CD14-positive monocyte (primary cell): ENCODE measurements at regions not wholly inside any gene's neighbourhood (a gene's known extent, or its start where the extent isn't known, plus 50 kb on each side); places are given as distances from the start of the nearest gene placed in this dataset.

Source experiments
- DNase-seq, 3 donors: peaks; one replicate each; pipeline ENCODE4 v3.0.0-alpha.2; 2011 to 2022
- H2AFZ ChIP-seq: 2 replicates; pipeline ENCODE4 v1.6.0; 2012; ENCODE audit warnings: mild to moderate bottlenecking, low read depth, low read length, inconsistent platforms; ENCODE audit not compliant: insufficient read depth, poor library complexity, severe bottlenecking
- H3K27ac ChIP-seq, 2 donors: 1 replicate in 1 of 2; 2 replicates in 1 of 2; pipeline ENCODE4 v1.5.1; 2012 to 2013; ENCODE audit warnings: low read length in 2 of 2, control low read depth in 1 of 2, inconsistent platforms in 1 of 2, low read depth in 1 of 2, mild to moderate bottlenecking in 1 of 2
- H3K27me3 ChIP-seq, 2 donors: one replicate each; pipeline versions ENCODE4 v1.6.0 to v1.6.1; 2011 to 2013; ENCODE audit warnings: low read length in 2 of 2; ENCODE audit not compliant: control insufficient read depth in 2 of 2, insufficient read depth in 2 of 2
- H3K36me3 ChIP-seq, 2 donors: replicated peaks in 1 of 2; 1 replicate in 1 of 2; 2 replicates in 1 of 2; pipeline versions ENCODE4 v1.5.1 to v1.6.1; 2012 to 2013; ENCODE audit warnings: low read length in 2 of 2, control low read depth in 1 of 2, inconsistent platforms in 1 of 2, mild to moderate bottlenecking in 1 of 2; ENCODE audit not compliant: insufficient read depth in 2 of 2, control insufficient read depth in 1 of 2
- H3K4me1 ChIP-seq, 2 donors: 1 replicate in 1 of 2; 2 replicates in 1 of 2; pipeline versions ENCODE4 v1.5.1 to v1.6.1; 2012 to 2013; ENCODE audit warnings: low read length in 2 of 2, control low read depth in 1 of 2, inconsistent platforms in 1 of 2, mild to moderate bottlenecking in 1 of 2, moderate library complexity in 1 of 2; ENCODE audit not compliant: insufficient read depth in 2 of 2, control insufficient read depth in 1 of 2
- H3K4me2 ChIP-seq: replicated peaks from 2 replicates; pipeline ENCODE3; 2012; ENCODE audit warnings: low read length, moderate library complexity, mild to moderate bottlenecking; ENCODE audit not compliant: poor library complexity, severe bottlenecking; ENCODE audit errors: extremely low read depth
- H3K4me3 ChIP-seq, 3 experiments: fragments of 200-600 bp in 1 of 3; sonication (generic) in 1 of 3; replicated peaks in 1 of 3; 1 replicate in 2 of 3; 2 replicates in 1 of 3; pipeline ENCODE4 v1.5.1; 2011 to 2013; ENCODE audit warnings: low read length in 3 of 3, mild to moderate bottlenecking in 3 of 3, control low read depth in 2 of 3, low read depth in 2 of 3, inconsistent platforms in 1 of 3, moderate library complexity in 1 of 3
- H3K79me2 ChIP-seq: 2 replicates; pipeline ENCODE4 v1.6.0; 2012; ENCODE audit warnings: mild to moderate bottlenecking, control low read depth, inconsistent platforms, low read length, moderate library complexity; ENCODE audit not compliant: insufficient read depth
- H3K9ac ChIP-seq: 2 replicates; pipeline ENCODE4 v1.6.0; 2017; ENCODE audit warnings: low read length, mild to moderate bottlenecking; ENCODE audit not compliant: insufficient read depth, poor library complexity, severe bottlenecking
- H3K9me3 ChIP-seq, 2 donors: replicated peaks in 1 of 2; 1 replicate in 1 of 2; 2 replicates in 1 of 2; pipeline versions ENCODE4 v1.5.1 to v1.6.1; 2012 to 2013; ENCODE audit warnings: low read length in 2 of 2, control low read depth in 1 of 2; ENCODE audit not compliant: control insufficient read depth in 1 of 2, insufficient read depth in 1 of 2
- H4K20me1 ChIP-seq: 2 replicates; pipeline ENCODE4 v1.6.0; 2012; ENCODE audit warnings: mild to moderate bottlenecking, low read length, control low read depth, moderate library complexity; ENCODE audit not compliant: insufficient read depth
- H3K27ac Mint-ChIP-seq, 7 donors: one replicate each; pipeline ENCODE4 v1.8.0; 2020; ENCODE audit warnings: mild to moderate bottlenecking in 7 of 7, mixed read lengths in 7 of 7, moderate library complexity in 6 of 7, inconsistent platforms in 2 of 7
- H3K27me3 Mint-ChIP-seq, 3 donors: one replicate each; pipeline ENCODE4 v1.8.0; 2021 to 2022; ENCODE audit warnings: low read depth in 3 of 3, mild to moderate bottlenecking in 3 of 3, mixed read lengths in 3 of 3, moderate library complexity in 3 of 3, inconsistent platforms in 1 of 3
- H3K36me3 Mint-ChIP-seq, 2 donors: one replicate each; pipeline ENCODE4 v1.8.0; 2020; ENCODE audit warnings: mixed read lengths in 2 of 2, inconsistent platforms in 1 of 2, mild to moderate bottlenecking in 1 of 2
- H3K4me1 Mint-ChIP-seq: one replicate; pipeline ENCODE4 v1.8.0; 2020; ENCODE audit warnings: mild to moderate bottlenecking, mixed read lengths
- H3K4me3 Mint-ChIP-seq, 2 donors: one replicate each; pipeline ENCODE4 v1.8.0; 2020; ENCODE audit warnings: mild to moderate bottlenecking in 2 of 2, mixed read lengths in 2 of 2, moderate library complexity in 1 of 2
- H3K9me3 Mint-ChIP-seq, 7 donors: one replicate each; pipeline ENCODE4 v1.8.0; 2020 to 2022; ENCODE audit warnings: mixed read lengths in 7 of 7, mild to moderate bottlenecking in 6 of 7, moderate library complexity in 6 of 7, inconsistent platforms in 2 of 7
- CTCF ChIP-seq: fragments of 200-600 bp; IDR thresholded peaks from one replicate; pipeline ENCODE4 v1.8.0; 2022; ENCODE audit warnings: antibody characterized with exemption, mild to moderate bottlenecking
- WGBS: methylation state at CpG from one replicate; pipeline ENCODE4 v1.1.5; 2013; ENCODE audit warnings: missing lambda C conversion rate; ENCODE audit not compliant: insufficient coverage; 5-methylcytosine and 5-hydroxymethylcytosine counted together
- intact Hi-C, 2 donors: fragments of 100-400 bp; cut with micrococcal nuclease; formaldehyde crosslinking; loops; one replicate each; pipeline versions ENCODE4 v1.15.0 to v1.15.1; 2023

- H3K27ac ChIP-seq: no peak overlapping the region
- TF ChIP-seq CTCF: no peak
- no peak overlapping the region for H3K9ac ChIP-seq
- H2AFZ ChIP-seq: no peak overlapping the region
- no peak overlapping the region for H3K4me3 ChIP-seq
- DNase-seq: no peak
- intact Hi-C loops: no loop called here
- no peaks in the 10 kb centered on the region for H3K4me1 ChIP-seq
- Mint-ChIP-seq H3K27ac (no peak overlapping the region), H3K4me1 (no peaks in the 10 kb centered on the region), H3K27me3 (peaks cover 0 to 10% (median 3%) of the 10 kb centered on the region in 3 donors), H3K4me3 (no peak overlapping the region), H3K9me3 (peaks cover 0 to 2% (median 0%) of the 10 kb centered on the region in 7 donors), H3K36me3 (no peaks in the 10 kb centered on the region)
- 97% methylated on average over 12 of the region's 13 CpGs for WGBS
- H3K36me3 ChIP-seq: no peaks in the 10 kb centered on the region
- H3K4me2 ChIP-seq: no peak overlapping the region
- H3K9me3 ChIP-seq: no peaks in the 10 kb centered on the region
- no peaks in the 10 kb centered on the region for H3K27me3 ChIP-seq
- H3K79me2 ChIP-seq: no peaks in the 10 kb centered on the region
- no peaks in the 10 kb centered on the region for H4K20me1 ChIP-seq
Observed at GRCh38 chr1:113231866-113232265, 158.4 kb upstream of the MAGI3 start.

GRCh38 chr1:113233441-113233840 lies 156.9 kb upstream of the MAGI3 start:
- no peak for TF ChIP-seq CTCF
- H3K27me3 ChIP-seq: no peaks in the 10 kb centered on the region
- WGBS: 100% methylated on average over 1 of the region's 5 CpGs

More at GRCh38 chr1:113233441-113233840, 156.9 kb upstream of the MAGI3 start:
- no peak for DNase-seq
- Mint-ChIP-seq H3K4me1 (no peaks in the 10 kb centered on the region), H3K9me3 (peaks cover 0 to 2% (median 0%) of the 10 kb centered on the region in 7 donors), H3K36me3 (no peaks in the 10 kb centered on the region), H3K4me3 (no peak overlapping the region), H3K27me3 (peaks cover 1 to 7% (median 5%) of the 10 kb centered on the region in 3 donors), H3K27ac (no peak overlapping the region)
- Histone ChIP-seq H2AFZ (no peak overlapping the region), H4K20me1 (no peaks in the 10 kb centered on the region), H3K4me2 (no peak overlapping the region), H3K9me3 (no peaks in the 10 kb centered on the region), H3K9ac (no peak overlapping the region), H3K4me3 (no peak overlapping the region), H3K36me3 (no peaks in the 10 kb centered on the region), H3K27ac (no peak overlapping the region), H3K79me2 (no peaks in the 10 kb centered on the region), H3K4me1 (no peaks in the 10 kb centered on the region)
- intact Hi-C loops: no loop called here
